ENCODE measurements at regions not wholly inside any gene's neighbourhood (a gene's known extent, or its start where the extent isn't known, plus 50 kb on each side); places are given as distances from the start of the nearest gene placed in this dataset.

DNA sequence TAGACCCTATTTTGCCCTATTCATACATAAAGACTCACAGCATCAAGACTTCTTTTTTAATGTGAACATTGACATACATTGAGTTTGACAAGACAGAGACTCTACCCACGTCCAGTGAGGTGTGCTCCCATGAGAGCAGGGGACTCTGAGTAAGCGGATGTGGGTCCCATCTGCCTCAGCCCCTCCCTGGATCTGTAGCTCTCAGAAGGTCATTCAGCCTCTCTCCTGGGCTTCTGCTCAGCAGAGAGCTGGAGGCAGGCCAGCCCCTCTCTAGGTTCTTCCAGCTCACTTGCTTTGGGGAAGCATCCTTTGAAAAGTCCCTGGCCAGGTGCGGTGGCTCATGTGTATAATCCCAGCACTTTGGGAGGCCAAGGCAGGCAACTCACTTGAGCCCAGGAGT lies 146.9 kb upstream of the ZMIZ1 start:
- H3K4me3 ChIP-seq = no peak overlapping the region
- intact Hi-C loops (cut with DNase I) = no loop called here
- H3K9me3 ChIP-seq = no peaks in the 10 kb centered on the region
- no peak for TF ChIP-seq EP300 (IDR thresholded peaks at IDR 0.05)
- no peak for TF ChIP-seq POLR2A (IDR thresholded peaks at IDR 0.05)
- TF ChIP-seq, protein P1, sequence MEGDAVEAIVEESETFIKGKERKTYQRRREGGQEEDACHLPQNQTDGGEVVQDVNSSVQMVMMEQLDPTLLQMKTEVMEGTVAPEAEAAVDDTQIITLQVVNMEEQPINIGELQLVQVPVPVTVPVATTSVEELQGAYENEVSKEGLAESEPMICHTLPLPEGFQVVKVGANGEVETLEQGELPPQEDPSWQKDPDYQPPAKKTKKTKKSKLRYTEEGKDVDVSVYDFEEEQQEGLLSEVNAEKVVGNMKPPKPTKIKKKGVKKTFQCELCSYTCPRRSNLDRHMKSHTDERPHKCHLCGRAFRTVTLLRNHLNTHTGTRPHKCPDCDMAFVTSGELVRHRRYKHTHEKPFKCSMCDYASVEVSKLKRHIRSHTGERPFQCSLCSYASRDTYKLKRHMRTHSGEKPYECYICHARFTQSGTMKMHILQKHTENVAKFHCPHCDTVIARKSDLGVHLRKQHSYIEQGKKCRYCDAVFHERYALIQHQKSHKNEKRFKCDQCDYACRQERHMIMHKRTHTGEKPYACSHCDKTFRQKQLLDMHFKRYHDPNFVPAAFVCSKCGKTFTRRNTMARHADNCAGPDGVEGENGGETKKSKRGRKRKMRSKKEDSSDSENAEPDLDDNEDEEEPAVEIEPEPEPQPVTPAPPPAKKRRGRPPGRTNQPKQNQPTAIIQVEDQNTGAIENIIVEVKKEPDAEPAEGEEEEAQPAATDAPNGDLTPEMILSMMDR (IDR thresholded peaks at IDR 0.05) = no peak
- H3K36me3 ChIP-seq = no peaks in the 10 kb centered on the region
- no peaks in the 10 kb centered on the region for H3K27me3 ChIP-seq
- peak in 1 of 5 donors; percentile 14 for DNase-seq
- no peaks in the 10 kb centered on the region for H3K4me1 ChIP-seq (ENCODE audit: insufficient read depth)
- no peak overlapping the region for H3K27ac ChIP-seq
- WGBS, 3 donors = 78 to 86% (median 79%) methylated on average over 3 of the region's 3 CpGs

DNA sequence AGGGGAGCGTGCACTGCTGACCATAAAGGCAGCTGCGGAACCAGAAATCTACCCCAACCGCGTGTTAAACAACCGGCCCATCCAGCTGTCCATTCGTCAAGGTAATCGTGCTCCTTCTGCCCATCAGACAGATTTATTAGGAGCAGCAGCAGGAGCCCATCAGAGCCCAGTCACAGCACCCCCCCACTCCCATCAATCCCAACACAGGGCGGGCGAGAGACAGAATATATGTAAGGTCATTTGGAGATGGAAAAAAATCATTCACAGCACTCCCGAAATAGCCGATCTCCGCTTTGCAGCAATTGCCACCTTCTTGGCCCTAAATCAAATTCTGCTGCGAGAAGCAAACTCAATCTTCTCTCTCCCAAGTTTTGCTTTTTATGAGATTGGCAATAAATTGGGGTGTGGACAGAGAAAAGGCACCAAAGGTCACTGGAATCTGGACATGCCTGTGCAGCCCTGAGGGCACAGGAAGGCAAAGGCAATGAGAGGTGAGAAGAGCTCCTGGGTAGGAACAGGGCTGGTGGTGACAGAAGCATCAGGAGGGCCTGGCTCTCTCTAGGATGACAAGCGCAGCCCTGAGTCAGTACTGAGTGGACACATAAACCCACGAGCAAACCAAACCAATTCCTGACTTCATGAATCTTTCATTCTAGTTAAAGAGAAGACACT lies 145.0 kb upstream of the ZMIZ1 start:
- no peaks in the 10 kb centered on the region for H3K4me1 ChIP-seq (ENCODE audit: insufficient read depth)
- no peaks in the 10 kb centered on the region for H3K9me3 ChIP-seq
- H3K4me3 ChIP-seq = no peak overlapping the region
- H3K36me3 ChIP-seq = no peaks in the 10 kb centered on the region
- TF ChIP-seq POLR2A (IDR thresholded peaks at IDR 0.05) (no peak), EP300 (IDR thresholded peaks at IDR 0.05) (no peak)
- TF ChIP-seq, protein P1 (IDR thresholded peaks at IDR 0.05) = no peak
- no peaks in the 10 kb centered on the region for H3K27me3 ChIP-seq
- no peak overlapping the region for H3K27ac ChIP-seq
- intact Hi-C loops (cut with DNase I) = no loop called here
- no peak for DNase-seq
- WGBS, 3 donors = 86 to 91% (median 87%) methylated on average over 15 of the region's 15 CpGs

DNA sequence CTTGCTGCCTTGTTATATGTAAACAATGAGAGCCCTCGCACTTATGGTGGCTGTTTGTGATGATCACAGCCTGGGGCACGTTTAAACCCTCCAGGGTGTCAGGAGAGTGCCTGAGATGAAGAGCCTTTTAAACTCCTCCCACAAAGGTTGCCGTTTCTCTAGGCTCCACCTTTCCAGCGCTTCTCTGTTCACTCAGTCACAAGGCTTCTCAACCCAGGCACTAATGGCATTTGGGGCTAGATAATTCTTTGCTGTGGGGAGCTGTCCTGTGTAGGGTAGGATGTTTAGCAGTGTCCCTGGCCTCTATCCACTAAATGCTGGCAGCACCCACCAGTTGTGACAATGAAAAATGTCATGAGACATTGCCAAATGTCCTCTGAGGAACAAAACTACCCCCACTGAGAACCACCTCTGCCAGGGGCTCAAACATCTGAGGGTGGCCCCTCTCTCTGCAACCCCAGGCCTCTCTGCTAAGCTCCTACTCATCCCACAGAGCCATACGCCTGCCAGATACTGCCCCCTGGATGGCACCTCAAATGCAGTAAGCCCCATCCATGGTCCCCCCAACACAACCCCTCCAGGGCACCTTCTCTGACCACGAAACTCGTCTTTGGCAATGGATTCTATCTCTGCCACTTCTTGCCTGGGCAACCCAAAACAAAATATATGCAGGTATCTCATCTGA lies 144.3 kb upstream of the ZMIZ1 start:
- 79 to 81% (median 80%) methylated on average over 7 of the region's 7 CpGs for WGBS, 3 donors
- Histone ChIP-seq H3K36me3 (no peaks in the 10 kb centered on the region), H3K9me3 (no peaks in the 10 kb centered on the region), H3K4me1 (ENCODE audit: insufficient read depth) (no peaks in the 10 kb centered on the region), H3K27me3 (no peaks in the 10 kb centered on the region), H3K27ac (no peak overlapping the region), H3K4me3 (no peak overlapping the region)
- TF ChIP-seq EP300 (IDR thresholded peaks at IDR 0.05) (no peak), POLR2A (IDR thresholded peaks at IDR 0.05) (no peak)
- TF ChIP-seq, protein P1 (IDR thresholded peaks at IDR 0.05) = no peak
- DNase-seq = no peak
- intact Hi-C loops (cut with DNase I) = no loop called here

DNA sequence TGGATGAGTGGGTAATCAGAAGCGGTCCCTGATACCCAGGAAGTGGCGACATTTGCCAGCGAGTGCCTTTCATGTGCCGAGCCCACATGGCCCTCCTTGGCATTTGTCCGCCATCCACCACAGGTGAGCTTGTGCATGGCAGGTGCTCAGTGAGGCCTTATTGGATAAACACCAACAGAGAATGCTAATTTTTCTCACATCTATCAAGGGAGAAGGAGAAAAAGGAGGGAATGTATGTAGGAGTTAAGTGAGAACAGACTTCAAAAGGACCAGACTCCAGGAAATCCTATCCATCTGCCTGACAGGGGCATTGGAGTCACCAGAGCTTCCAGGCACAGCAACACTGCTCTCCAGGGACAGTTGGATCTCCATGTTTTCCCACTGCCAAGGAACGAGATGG lies 143.5 kb upstream of the ZMIZ1 start:
- Histone ChIP-seq H3K27me3 (no peaks in the 10 kb centered on the region), H3K36me3 (no peaks in the 10 kb centered on the region), H3K4me1 (ENCODE audit: insufficient read depth) (no peaks in the 10 kb centered on the region), H3K4me3 (no peak overlapping the region), H3K9me3 (no peaks in the 10 kb centered on the region), H3K27ac (no peak overlapping the region)
- no peak for DNase-seq
- 93 to 98% (median 95%) methylated on average over 6 of the region's 6 CpGs for WGBS, 3 donors
- intact Hi-C loops (cut with DNase I) = no loop called here
- TF ChIP-seq POLR2A (IDR thresholded peaks at IDR 0.05) = no peak
- TF ChIP-seq EP300 (IDR thresholded peaks at IDR 0.05) = no peak
- TF ChIP-seq, protein P1 (IDR thresholded peaks at IDR 0.05) = no peak
